Jurkat, Clone E6-1 (cell line): ENCODE measurements at regions not wholly inside any gene's neighbourhood (a gene's known extent, or its start where the extent isn't known, plus 50 kb on each side); places are given as distances from the start of the nearest gene placed in this dataset.

Experiments
- DNase-seq: peaks from one replicate; pipeline ENCODE4 v3.0.0-alpha.2; 2011; ENCODE audit warnings: low read depth, low spot score
- H3K4me3 ChIP-seq: 2 replicates; pipeline ENCODE4 v1.5.1; 2011; ENCODE audit warnings: mild to moderate bottlenecking, low read length, control low read depth, moderate library complexity

- H3K4me3 ChIP-seq, result no peak overlapping the region
- DNase-seq, result no peak
Observed at GRCh38 chr17:71037386-71037785, 868.1 kb downstream of the KCNJ2 start.

- H3K4me3 ChIP-seq, result no peak overlapping the region
- no peak for DNase-seq
Observed at GRCh38 chr17:71039391-71039790, 870.1 kb downstream of the KCNJ2 start.

- no peak for DNase-seq
- H3K4me3 ChIP-seq, result no peak overlapping the region
Observed at GRCh38 chr17:71052971-71053370, 883.6 kb downstream of the KCNJ2 start.

GRCh38 chr17:71055128-71055527, 885.8 kb downstream of the KCNJ2 start:
- no peak for DNase-seq
- no peak overlapping the region for H3K4me3 ChIP-seq

- H3K4me3 ChIP-seq, result no peak overlapping the region
- DNase-seq, result no peak
Observed at GRCh38 chr17:71057448-71057847, 888.1 kb downstream of the KCNJ2 start.

- no peak for DNase-seq
Observed at GRCh38 chr17:71057938-71058337, 888.6 kb downstream of the KCNJ2 start.

GRCh38 chr17:71063127-71063526, 893.8 kb downstream of the KCNJ2 start:
- DNase-seq, result no peak
- H3K4me3 ChIP-seq, result no peak overlapping the region

More at GRCh38 chr17:71057938-71058337, 888.6 kb downstream of the KCNJ2 start:
- no peak overlapping the region for H3K4me3 ChIP-seq

- no peak overlapping the region for H3K4me3 ChIP-seq
- DNase-seq, result no peak
Observed at GRCh38 chr17:71063559-71063958, 894.2 kb downstream of the KCNJ2 start.

- no peak for DNase-seq
Observed at GRCh38 chr17:71067669-71068407, 898.5 kb downstream of the KCNJ2 start.

GRCh38 chr17:71068408-71068750, 899.0 kb downstream of the KCNJ2 start:
- no peak for DNase-seq
- no peak overlapping the region for H3K4me3 ChIP-seq

More at GRCh38 chr17:71067669-71068407, 898.5 kb downstream of the KCNJ2 start:
- H3K4me3 ChIP-seq, result no peak overlapping the region

- no peak overlapping the region for H3K4me3 ChIP-seq
- no peak for DNase-seq
Observed at GRCh38 chr17:71071041-71071440, 901.7 kb downstream of the KCNJ2 start.

GRCh38 chr17:71071837-71072236, 902.5 kb downstream of the KCNJ2 start:
- no peak for DNase-seq
- H3K4me3 ChIP-seq, result no peak overlapping the region

- H3K4me3 ChIP-seq, result no peak overlapping the region
- no peak for DNase-seq
Observed at GRCh38 chr17:71080937-71081336, 911.6 kb downstream of the KCNJ2 start.

- no peak for DNase-seq
- H3K4me3 ChIP-seq, result no peak overlapping the region
Observed at GRCh38 chr17:71081666-71082065, 912.3 kb downstream of the KCNJ2 start.

GRCh38 chr17:71084219-71084618, 914.9 kb downstream of the KCNJ2 start:
- H3K4me3 ChIP-seq, result no peak overlapping the region
- peak; percentile 6 for DNase-seq

- no peak for DNase-seq
- H3K4me3 ChIP-seq, result no peak overlapping the region
Observed at GRCh38 chr17:71084838-71085237, 915.5 kb downstream of the KCNJ2 start.

- H3K4me3 ChIP-seq, result no peak overlapping the region
- peak; percentile 1 for DNase-seq
Observed at GRCh38 chr17:71085238-71086033, 916.1 kb downstream of the KCNJ2 start.

GRCh38 chr17:71089431-71089830, 920.1 kb downstream of the KCNJ2 start:
- no peak overlapping the region for H3K4me3 ChIP-seq
- DNase-seq, result no peak

- H3K4me3 ChIP-seq, result no peak overlapping the region
- peak; percentile 88 for DNase-seq
Observed at GRCh38 chr17:71098071-71098470, 928.7 kb downstream of the KCNJ2 start.

- no peak for DNase-seq
- H3K4me3 ChIP-seq, result no peak overlapping the region
Observed at GRCh38 chr17:71099003-71099714, 929.8 kb downstream of the KCNJ2 start.
